GM18907 (cell line): ENCODE measurements at regions not wholly inside any gene's neighbourhood (a gene's known extent, or its start where the extent isn't known, plus 50 kb on each side); places are given as distances from the start of the nearest gene placed in this dataset.

ENCODE experiments used
- ATAC-seq: cut with Tn5 transposase; IDR thresholded peaks from one replicate; pipeline ENCODE4 v1.9.1; 2021; ENCODE audit warnings: mild to moderate bottlenecking, moderate library complexity; ENCODE audit not compliant: unreplicated experiment

DNA sequence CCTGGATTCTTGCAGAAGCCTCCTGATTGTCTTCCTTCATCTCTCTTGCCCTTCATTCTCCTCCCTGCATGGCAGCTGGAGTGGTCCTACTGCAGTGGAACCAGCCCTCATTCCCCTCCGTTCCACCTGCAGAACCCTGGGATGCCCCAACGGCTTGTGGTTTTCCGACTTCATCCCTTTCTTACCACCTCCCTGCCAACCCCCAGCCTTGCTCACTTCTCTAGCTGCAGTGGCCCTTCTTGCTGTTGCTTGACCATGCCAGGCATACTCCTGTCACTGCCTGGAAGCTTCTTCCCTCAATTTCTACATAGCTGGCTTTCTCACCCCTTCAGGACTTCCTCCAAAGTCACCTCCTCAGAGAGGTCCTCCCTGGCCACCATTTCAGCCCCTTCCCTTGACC, 123.3 kb downstream of the BEGAIN start:
- ATAC-seq = no peak

- ATAC-seq = no peak
These were observed 120.9 kb downstream of the BEGAIN start for GRCh38 chr14:100466111-100466856.

GRCh38 chr14:100467046-100467750, 120.0 kb downstream of the BEGAIN start:
- no peak for ATAC-seq

- no peak for ATAC-seq
These were observed 119.3 kb downstream of the BEGAIN start for GRCh38 chr14:100467939-100468338.

DNA sequence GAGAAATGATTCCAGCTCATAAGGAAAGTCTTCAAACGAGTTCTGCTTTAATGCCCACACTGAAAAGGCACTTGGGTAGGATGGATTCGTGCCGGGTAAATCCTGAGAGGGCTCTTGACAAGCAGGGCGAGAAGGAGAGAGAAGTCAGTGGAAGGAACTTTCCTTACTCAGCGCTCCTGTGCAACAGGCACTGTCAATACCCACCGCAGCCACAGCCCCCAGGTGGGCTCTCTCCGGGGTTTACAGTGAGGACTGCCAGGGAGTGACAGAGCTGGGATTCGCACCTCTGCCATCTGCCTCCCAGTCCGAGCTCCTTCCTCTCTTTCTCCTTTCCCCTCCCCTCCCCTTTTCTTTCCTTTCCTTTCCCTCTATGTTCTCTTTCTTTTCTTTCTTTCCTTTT, 118.7 kb downstream of the BEGAIN start:
- no peak for ATAC-seq

DNA sequence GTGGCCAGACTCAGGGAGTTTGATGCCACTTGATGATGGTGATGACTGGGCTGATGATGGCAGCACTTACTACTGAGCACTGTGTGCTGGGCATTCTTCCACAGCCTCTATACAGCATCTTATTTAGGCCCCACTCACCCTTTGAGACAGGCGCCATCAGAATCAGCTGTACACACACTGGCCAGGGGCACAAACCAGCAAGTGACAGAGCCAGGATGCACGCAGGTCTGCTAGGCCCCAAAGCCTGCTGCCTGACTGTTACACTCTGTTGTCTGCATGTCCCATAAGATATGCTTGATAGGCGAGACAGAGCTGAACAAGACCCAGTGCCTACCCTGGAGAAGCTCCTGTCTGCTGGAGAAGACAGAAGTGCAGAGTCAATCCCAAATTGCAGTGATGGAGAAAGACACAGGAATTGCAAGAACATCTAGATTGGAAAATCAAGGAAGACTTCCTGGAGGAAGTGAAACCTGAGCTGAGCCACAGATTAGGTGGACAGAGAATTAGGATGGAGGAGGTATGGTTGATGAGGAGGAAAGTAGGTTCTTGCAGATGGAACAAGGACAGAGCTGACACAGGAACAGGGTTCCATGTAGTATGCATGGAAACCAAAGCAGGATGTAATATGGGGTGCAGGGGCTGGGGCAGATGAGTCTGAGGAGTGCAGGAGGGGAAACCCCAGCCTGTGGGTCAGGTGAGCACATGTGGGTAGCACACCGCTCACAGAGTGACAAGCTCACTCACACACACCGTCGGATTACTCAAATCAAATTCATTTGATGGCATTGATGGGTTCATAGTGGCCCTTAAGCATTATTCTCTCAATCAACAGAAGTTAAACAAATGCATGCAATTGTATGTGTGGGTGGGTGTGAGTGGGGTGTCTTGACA, 117.3 kb downstream of the BEGAIN start:
- ATAC-seq = no peak

- no peak for ATAC-seq
These were observed 116.7 kb downstream of the BEGAIN start for GRCh38 chr14:100470523-100470897.

DNA sequence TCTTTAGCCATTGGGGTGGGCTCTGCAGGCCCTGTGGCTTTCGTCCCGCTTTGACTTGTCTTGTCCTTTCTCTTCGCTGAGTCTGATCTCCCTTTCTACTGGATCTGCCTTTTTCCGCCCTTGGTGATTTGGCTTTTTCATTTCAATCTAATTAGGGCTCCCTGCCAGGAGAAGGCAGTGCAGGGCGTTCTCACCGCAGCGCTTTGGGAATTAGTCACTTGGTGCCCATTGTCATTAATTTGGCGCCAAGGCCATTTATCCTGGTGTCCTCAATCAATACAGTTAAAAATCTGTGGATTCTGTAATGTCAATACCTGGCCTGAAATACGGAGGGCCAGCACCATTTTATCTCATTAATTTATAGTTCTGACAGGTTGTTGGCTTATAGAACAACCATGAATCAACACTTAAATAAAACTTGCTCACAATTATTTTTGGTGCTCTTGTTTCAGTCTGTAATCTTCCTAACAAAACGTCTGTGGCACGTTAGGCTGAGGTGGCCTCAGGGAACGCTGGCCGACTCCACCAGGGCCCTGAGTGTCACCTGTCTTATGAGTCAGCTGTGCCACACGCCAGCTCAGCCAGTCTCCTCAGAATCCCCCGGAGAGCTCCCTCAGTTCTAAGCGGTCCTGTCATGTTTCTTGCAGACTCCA, 115.7 kb downstream of the BEGAIN start:
- ATAC-seq = no peak

DNA sequence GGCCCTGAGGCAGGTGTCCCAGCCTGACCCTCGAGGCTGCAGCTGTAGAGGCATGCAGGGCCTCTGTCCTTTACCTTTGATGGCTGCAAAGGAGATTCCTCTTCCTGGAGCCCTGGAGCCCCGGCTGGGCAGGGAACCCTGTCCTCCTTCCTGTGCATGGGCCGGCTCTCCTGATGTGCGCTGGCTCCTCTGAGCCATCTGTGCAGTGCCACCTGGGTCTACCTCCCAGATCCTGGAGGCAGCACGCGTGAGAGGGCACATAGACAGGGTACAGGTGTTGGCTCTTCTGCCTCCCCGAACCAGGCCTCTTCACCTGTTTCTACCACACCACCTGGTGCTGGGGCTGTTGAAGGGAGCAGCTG, 115.1 kb downstream of the BEGAIN start:
- no peak for ATAC-seq

- no peak for ATAC-seq
These were observed 114.7 kb downstream of the BEGAIN start for GRCh38 chr14:100472491-100472890.

- no peak for ATAC-seq
These were observed 114.0 kb downstream of the BEGAIN start for GRCh38 chr14:100473249-100473648.

DNA sequence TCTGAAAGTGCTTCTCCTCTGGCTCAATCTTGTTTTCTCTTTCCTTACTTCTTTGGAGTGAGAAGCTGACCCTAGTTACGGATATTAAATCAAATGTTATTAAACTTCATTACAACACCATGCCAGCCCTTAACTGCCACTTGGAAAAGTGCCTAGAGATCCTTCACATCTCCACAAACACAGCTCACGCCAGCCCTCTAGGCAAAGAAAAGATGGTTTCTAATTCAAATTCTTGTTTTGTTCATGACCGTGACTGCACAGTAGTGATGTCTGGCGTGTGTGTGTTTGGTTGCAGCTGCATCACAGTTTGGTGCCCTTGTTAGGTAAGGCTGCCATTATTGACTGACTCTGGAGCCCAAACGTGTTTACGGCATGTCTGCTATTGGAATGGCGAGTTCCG, 113.0 kb downstream of the BEGAIN start:
- no peak for ATAC-seq

- no peak for ATAC-seq
These were observed 111.9 kb downstream of the BEGAIN start for GRCh38 chr14:100475268-100475667.

DNA sequence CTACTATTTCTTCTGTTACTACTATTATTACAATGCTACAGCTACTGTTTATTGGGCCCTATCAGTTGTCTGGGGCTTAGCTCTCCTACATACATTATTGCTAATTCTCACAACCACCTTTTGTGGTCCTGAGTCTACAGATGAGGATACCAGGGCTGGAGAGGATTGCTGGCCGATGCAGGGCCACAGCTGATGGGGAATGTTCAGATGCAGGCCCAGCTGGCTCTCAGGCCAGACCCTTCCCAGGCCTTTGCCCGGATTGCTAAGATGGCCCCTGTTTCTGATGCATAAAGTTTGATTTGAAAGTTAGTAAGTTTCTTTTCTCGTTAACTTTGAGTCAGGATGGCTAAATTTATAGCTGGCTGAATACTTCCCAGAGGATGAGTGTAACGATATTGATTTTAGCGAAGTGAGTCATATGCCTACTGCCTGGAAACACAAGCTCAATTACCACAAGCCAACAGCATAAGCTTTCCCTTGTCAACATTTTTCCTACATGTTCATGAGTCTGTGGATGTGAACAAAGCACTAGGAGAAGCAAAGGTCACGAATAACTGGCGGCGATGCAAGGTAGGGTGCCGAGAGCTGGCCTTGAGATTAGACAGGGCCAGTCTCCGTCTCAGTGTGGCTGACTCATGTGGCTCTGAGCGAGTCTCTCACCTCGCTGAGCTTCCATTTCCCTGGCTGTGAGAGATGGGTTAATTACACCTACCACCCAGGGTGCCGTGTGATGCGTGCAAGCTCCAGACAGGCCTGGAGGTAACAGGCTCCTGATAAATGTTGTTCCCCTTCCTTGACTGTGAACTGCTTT, 111.0 kb downstream of the BEGAIN start:
- ATAC-seq = no peak

DNA sequence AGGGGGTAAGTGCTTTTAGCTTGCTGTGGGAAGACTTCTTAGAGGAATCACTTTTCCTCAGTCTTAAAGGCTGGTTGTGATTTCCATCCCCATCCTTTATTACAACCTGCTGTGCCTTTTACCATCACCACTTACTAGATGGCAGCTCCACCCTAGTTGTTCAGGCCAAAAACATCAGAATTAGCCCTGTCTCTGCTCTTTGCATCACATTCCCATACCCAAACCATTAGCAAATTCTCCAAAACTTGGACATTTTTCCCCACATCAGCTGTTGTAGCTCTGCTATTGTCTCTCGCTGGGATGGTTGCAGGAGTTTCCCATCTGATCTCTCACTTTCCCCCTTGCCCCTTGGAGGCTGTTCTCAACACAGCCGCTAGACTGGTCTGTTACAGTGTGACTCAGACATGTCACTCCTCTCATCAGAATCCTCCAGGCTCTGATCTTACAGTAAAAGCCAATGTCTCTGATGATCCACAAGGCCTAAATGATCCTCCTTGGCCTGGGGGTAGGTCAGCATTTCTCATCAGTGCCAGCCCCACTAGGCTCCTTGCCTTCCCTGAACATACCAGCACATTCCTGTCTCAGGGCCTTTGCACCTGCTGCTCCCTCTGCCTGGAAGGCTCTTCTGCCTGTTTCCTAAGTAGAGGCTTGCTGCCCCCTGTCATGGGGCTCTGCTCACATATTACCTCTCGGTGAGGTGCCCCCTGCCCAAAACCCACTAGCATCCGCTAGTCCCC, 102.5 kb downstream of the BEGAIN start:
- no peak for ATAC-seq

DNA sequence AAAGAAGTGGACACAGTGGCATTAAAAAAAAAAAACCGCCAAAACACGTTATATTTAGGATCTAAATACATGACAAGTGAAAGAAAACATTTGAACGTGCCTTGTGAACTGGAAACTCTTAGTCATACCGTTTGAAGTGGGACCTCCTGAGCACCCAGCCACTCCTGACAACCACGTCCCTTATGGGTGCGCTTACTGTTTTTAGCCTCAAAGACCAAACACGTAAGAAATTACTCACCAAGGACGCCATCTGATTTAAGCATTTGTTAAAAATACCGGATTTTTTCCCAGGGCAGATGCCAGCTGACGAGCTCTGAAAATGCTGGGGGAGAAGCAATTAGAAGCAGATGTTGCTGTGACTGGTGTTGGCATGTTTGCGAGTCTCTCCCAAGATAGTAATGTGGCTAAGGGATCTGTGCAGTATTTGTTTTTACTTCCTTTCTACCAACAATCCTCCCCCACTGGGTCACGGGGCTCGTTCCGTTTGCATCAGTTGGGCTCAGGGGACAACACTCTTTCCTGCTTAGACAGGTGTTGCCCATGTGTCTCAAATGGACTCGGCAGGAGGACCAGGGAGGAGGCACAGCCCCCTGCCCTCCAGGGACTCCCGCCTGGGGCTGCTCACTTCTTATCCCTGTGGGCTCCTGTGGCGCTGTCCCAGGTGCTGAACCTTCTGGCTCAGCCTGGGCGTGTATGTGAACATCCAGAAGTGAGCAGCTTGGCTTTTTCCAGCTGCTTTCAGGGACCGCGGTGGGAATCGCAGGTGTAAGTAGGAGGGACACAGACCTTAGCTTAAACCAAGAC, 101.0 kb downstream of the BEGAIN start:
- ATAC-seq = peak; percentile 69
